ENCODE measurements at regions not wholly inside any gene's neighbourhood (a gene's known extent, or its start where the extent isn't known, plus 50 kb on each side); places are given as distances from the start of the nearest gene placed in this dataset.

- no peaks in the 10 kb centered on the region for H3K4me1 ChIP-seq (ENCODE audit: control insufficient read depth, insufficient read depth, low read length)
- no peaks in the 10 kb centered on the region for H3K9me3 Mint-ChIP-seq
- no peaks in the 10 kb centered on the region for H3K9me3 ChIP-seq (ENCODE audit: control insufficient read depth, low read length)
- H3K4me3 ChIP-seq (ENCODE audit: low read length): no peak overlapping the region
- no peaks in the 10 kb centered on the region for H3K36me3 Mint-ChIP-seq (ENCODE audit: low read depth)
- no peak overlapping the region for H3K4me3 Mint-ChIP-seq
- H3K4me1 Mint-ChIP-seq: peaks cover 3% of the 10 kb centered on the region
- no peaks in the 10 kb centered on the region for H3K36me3 ChIP-seq (ENCODE audit: control insufficient read depth, insufficient read depth, low read length)
- no peak for DNase-seq
- H3K27ac Mint-ChIP-seq: no peak overlapping the region
- peaks cover under 1% of the 10 kb centered on the region for H3K27me3 Mint-ChIP-seq (ENCODE audit: insufficient read depth)
- H3K27me3 ChIP-seq (ENCODE audit: control insufficient read depth, insufficient read depth, low read length, poor library complexity, severe bottlenecking): no peaks in the 10 kb centered on the region
- no peak overlapping the region for H3K9ac ChIP-seq (ENCODE audit: extremely low read depth, low read length, poor library complexity, severe bottlenecking)
- 98 to 100% methylated on average over 1 to 5 of the region's 6 CpGs for WGBS, 2 experiments (ENCODE audit: insufficient coverage in 1 of 2, insufficient read length in 1 of 2)
- H3K27ac ChIP-seq (ENCODE audit: low read depth, low read length): no peak overlapping the region
- TF ChIP-seq, protein P1, sequence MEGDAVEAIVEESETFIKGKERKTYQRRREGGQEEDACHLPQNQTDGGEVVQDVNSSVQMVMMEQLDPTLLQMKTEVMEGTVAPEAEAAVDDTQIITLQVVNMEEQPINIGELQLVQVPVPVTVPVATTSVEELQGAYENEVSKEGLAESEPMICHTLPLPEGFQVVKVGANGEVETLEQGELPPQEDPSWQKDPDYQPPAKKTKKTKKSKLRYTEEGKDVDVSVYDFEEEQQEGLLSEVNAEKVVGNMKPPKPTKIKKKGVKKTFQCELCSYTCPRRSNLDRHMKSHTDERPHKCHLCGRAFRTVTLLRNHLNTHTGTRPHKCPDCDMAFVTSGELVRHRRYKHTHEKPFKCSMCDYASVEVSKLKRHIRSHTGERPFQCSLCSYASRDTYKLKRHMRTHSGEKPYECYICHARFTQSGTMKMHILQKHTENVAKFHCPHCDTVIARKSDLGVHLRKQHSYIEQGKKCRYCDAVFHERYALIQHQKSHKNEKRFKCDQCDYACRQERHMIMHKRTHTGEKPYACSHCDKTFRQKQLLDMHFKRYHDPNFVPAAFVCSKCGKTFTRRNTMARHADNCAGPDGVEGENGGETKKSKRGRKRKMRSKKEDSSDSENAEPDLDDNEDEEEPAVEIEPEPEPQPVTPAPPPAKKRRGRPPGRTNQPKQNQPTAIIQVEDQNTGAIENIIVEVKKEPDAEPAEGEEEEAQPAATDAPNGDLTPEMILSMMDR (conservative IDR thresholded peaks at IDR 0.05): no peak
Measured at GRCh38 chr2:12068796-12069538, 322.5 kb downstream of the LPIN1 start.

- Histone ChIP-seq H3K27ac (ENCODE audit: low read depth, low read length) (no peak overlapping the region), H3K27me3 (ENCODE audit: control insufficient read depth, insufficient read depth, low read length, poor library complexity, severe bottlenecking) (no peaks in the 10 kb centered on the region), H3K4me1 (ENCODE audit: control insufficient read depth, insufficient read depth, low read length) (peaks cover 9% of the 10 kb centered on the region), H3K9me3 (ENCODE audit: control insufficient read depth, low read length) (no peaks in the 10 kb centered on the region), H3K9ac (ENCODE audit: extremely low read depth, low read length, poor library complexity, severe bottlenecking) (no peak overlapping the region), H3K36me3 (ENCODE audit: control insufficient read depth, insufficient read depth, low read length) (no peaks in the 10 kb centered on the region), H3K4me3 (ENCODE audit: low read length) (no peak overlapping the region)
- peaks cover 13% of the 10 kb centered on the region for H3K4me1 Mint-ChIP-seq
- H3K9me3 Mint-ChIP-seq: no peaks in the 10 kb centered on the region
- no peaks in the 10 kb centered on the region for H3K27me3 Mint-ChIP-seq (ENCODE audit: insufficient read depth)
- H3K36me3 Mint-ChIP-seq (ENCODE audit: low read depth): no peaks in the 10 kb centered on the region
- no peak overlapping the region for H3K27ac Mint-ChIP-seq
- no peak overlapping the region for H3K4me3 Mint-ChIP-seq
- DNase-seq: no peak
- TF ChIP-seq, protein P1 (conservative IDR thresholded peaks at IDR 0.05): no peak
- WGBS, 2 experiments (ENCODE audit: insufficient coverage in 1 of 2, insufficient read length in 1 of 2): 52 to 71% methylated on average over 2 of the region's 2 CpGs
Measured at GRCh38 chr2:12070153-12070552, 323.7 kb downstream of the LPIN1 start.

DNA sequence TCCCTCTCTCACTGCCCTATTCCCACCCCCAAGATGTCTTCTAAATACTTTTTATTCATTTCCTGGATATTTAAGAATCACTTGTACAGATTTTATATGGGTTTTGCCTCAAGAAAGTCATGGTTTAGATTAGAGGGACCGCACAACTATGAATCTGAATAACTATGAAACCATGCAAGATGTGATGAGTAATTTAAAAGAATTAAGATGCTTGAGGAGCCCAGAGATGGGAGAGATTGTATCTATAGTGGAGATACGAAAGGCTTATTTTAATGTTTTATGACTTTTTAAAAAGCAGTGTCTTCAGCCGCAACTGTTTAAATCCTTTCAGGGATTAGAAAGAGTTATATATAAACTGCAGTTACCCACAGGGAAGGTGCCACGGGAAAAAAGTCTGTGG, 324.1 kb downstream of the LPIN1 start:
- Mint-ChIP-seq H3K4me1 (peaks cover 14% of the 10 kb centered on the region), H3K4me3 (no peak overlapping the region), H3K27me3 (ENCODE audit: insufficient read depth) (no peaks in the 10 kb centered on the region), H3K36me3 (ENCODE audit: low read depth) (no peaks in the 10 kb centered on the region), H3K9me3 (no peaks in the 10 kb centered on the region), H3K27ac (no peak overlapping the region)
- TF ChIP-seq, protein P1 (conservative IDR thresholded peaks at IDR 0.05): no peak
- Histone ChIP-seq H3K36me3 (ENCODE audit: control insufficient read depth, insufficient read depth, low read length) (no peaks in the 10 kb centered on the region), H3K9ac (ENCODE audit: extremely low read depth, low read length, poor library complexity, severe bottlenecking) (no peak overlapping the region), H3K9me3 (ENCODE audit: control insufficient read depth, low read length) (no peaks in the 10 kb centered on the region), H3K27me3 (ENCODE audit: control insufficient read depth, insufficient read depth, low read length, poor library complexity, severe bottlenecking) (no peaks in the 10 kb centered on the region), H3K4me1 (ENCODE audit: control insufficient read depth, insufficient read depth, low read length) (peaks cover 9% of the 10 kb centered on the region), H3K4me3 (ENCODE audit: low read length) (no peak overlapping the region), H3K27ac (ENCODE audit: low read depth, low read length) (no peak overlapping the region)
- no peak for DNase-seq
- WGBS, 2 experiments (ENCODE audit: insufficient coverage in 1 of 2, insufficient read length in 1 of 2): 91 to 94% methylated on average over 3 to 4 of the region's 4 CpGs

Measured in endodermal cell (in vitro differentiated cells).